ENCODE measurements at regions not wholly inside any gene's neighbourhood (a gene's known extent, or its start where the extent isn't known, plus 50 kb on each side); places are given as distances from the start of the nearest gene placed in this dataset.

DNA sequence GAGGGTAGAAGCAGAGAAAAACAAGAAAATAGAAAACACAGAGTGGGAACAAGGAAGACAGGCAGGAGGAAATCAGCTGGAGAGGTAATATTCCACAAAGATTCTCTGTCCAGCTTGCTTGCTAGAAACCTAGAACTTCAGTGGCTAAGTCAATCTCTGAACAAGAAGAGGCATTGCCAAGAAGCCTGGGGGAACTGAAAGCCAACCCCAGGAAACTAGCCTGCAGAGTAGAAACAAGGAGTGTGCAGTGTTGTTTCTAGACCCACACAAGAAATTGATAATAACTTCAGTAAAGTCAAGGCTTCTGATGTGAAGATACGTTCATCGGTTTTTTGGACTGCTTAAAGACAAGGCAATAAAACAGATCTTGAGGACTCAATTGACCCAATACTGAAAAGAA lies 234.5 kb upstream of the MAP3K1 start:
- TF ChIP-seq, protein P1, sequence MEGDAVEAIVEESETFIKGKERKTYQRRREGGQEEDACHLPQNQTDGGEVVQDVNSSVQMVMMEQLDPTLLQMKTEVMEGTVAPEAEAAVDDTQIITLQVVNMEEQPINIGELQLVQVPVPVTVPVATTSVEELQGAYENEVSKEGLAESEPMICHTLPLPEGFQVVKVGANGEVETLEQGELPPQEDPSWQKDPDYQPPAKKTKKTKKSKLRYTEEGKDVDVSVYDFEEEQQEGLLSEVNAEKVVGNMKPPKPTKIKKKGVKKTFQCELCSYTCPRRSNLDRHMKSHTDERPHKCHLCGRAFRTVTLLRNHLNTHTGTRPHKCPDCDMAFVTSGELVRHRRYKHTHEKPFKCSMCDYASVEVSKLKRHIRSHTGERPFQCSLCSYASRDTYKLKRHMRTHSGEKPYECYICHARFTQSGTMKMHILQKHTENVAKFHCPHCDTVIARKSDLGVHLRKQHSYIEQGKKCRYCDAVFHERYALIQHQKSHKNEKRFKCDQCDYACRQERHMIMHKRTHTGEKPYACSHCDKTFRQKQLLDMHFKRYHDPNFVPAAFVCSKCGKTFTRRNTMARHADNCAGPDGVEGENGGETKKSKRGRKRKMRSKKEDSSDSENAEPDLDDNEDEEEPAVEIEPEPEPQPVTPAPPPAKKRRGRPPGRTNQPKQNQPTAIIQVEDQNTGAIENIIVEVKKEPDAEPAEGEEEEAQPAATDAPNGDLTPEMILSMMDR (conservative IDR thresholded peaks at IDR 0.05; ENCODE audit: low read length): no peak
- no peak overlapping the region for H3K4me3 ChIP-seq (ENCODE audit: low read length)
- no peak for DNase-seq (ENCODE audit: low read depth)

DNA sequence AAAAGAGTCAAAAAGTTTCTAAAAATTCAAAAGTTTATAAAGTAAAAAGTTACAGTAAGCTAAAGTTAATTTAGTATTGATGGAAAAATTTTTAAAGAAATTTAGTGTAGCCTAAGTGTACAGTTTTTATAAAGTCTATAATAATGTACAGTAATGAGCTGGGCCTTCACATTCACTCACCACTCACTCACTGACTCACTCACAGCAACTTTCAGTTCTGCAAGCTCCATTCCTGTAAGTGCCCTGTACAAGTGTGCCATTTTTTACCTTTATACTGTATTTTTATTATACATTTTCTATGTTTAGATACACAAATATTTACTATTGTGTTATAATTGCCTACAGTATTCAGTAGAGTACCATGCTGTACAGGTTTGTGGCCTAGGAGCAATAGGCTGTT lies 239.5 kb upstream of the MAP3K1 start:
- no peak for DNase-seq (ENCODE audit: low read depth)

DNA sequence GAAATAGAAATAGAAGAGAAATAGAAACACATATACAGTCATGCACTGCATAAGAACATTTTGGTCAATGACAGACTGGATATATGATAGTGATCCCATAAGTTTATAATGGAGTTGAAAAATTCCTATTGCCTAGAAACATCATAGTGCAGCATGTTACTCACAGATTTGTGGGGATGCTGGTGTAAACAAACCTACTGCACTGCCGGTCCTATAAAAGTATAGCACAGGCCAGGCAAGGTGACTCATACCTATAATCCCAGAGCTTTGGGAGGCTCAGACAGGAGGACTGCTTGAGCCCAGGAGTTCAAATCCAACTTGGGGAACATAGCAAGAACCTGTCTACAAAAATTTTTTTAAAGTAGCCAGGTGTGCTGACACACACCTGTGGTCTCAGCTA lies 240.6 kb upstream of the MAP3K1 start:
- TF ChIP-seq, protein P1 (conservative IDR thresholded peaks at IDR 0.05; ENCODE audit: low read length): no peak
- no peak for DNase-seq (ENCODE audit: low read depth)
- no peak overlapping the region for H3K4me3 ChIP-seq (ENCODE audit: low read length)

More for the DNA sequence above, 239.5 kb upstream of the MAP3K1 start:
- TF ChIP-seq, protein P1 (conservative IDR thresholded peaks at IDR 0.05; ENCODE audit: low read length): no peak
- H3K4me3 ChIP-seq (ENCODE audit: low read length): no peak overlapping the region

DNA sequence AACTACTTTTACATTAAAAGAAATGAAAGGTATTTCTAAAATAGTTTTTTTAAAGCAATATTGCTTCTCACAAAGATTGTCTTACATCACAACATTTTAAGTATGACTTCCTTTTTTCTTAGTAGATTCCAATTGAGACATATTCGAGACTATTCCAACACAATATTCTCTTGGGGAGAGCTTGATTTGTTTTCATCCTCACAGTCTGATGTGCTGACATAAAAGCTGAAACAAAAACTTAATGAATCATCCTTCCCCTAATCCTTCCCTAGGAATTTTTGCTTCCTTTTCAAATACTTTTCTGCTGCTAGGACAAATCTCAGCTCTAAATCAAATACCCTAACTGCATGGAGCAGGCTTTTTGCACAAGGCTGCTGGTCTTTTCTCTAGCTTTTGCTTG lies 245.8 kb upstream of the MAP3K1 start:
- peak; percentile 63 for DNase-seq (ENCODE audit: low read depth)
- TF ChIP-seq, protein P1 (conservative IDR thresholded peaks at IDR 0.05; ENCODE audit: low read length): no peak
- H3K4me3 ChIP-seq (ENCODE audit: low read length): no peak overlapping the region

DNA sequence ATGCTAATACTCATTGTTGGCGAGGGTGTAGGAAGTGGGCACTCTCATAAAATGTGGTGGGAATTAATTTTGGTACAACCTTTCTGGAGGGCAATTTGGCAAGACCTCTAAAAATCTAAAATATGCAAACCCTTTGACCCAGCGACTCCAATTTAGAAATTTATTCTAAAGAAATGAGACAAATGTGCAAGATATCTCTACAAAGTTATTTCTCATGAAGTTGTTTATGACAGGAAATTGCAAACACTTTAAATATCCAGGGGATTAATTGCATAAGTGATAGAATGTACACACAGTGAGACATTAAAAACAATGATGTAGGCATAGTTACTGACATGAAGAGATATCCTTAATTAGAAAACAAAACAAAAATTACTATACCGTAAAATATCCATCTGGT lies 246.3 kb upstream of the MAP3K1 start:
- TF ChIP-seq, protein P1 (conservative IDR thresholded peaks at IDR 0.05; ENCODE audit: low read length): no peak
- DNase-seq (ENCODE audit: low read depth): peak; percentile 16

DNA sequence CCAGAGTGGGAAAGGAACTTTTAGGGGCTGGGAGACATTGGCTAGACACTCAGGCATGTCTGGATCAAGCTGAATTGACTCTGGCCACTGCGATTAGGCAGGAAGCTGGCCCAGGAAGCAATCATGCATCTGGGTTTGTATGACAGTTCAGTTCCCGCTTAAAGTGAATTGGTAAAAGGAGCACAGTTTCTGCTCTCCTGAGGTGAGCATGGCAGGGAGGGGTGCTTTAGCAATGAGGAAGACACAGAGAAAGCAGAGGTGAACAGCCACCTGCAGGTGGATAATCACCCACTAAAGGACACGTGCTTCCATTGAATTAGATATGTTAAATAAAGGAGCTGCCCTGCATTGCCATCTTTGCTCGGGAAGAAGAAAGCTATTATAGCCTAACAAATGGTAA lies 248.1 kb upstream of the MAP3K1 start:
- TF ChIP-seq, protein P1 (conservative IDR thresholded peaks at IDR 0.05; ENCODE audit: low read length): no peak
- no peak overlapping the region for H3K4me3 ChIP-seq (ENCODE audit: low read length)
- no peak for DNase-seq (ENCODE audit: low read depth)

More for the DNA sequence above, 246.3 kb upstream of the MAP3K1 start:
- H3K4me3 ChIP-seq (ENCODE audit: low read length): no peak overlapping the region

DNA sequence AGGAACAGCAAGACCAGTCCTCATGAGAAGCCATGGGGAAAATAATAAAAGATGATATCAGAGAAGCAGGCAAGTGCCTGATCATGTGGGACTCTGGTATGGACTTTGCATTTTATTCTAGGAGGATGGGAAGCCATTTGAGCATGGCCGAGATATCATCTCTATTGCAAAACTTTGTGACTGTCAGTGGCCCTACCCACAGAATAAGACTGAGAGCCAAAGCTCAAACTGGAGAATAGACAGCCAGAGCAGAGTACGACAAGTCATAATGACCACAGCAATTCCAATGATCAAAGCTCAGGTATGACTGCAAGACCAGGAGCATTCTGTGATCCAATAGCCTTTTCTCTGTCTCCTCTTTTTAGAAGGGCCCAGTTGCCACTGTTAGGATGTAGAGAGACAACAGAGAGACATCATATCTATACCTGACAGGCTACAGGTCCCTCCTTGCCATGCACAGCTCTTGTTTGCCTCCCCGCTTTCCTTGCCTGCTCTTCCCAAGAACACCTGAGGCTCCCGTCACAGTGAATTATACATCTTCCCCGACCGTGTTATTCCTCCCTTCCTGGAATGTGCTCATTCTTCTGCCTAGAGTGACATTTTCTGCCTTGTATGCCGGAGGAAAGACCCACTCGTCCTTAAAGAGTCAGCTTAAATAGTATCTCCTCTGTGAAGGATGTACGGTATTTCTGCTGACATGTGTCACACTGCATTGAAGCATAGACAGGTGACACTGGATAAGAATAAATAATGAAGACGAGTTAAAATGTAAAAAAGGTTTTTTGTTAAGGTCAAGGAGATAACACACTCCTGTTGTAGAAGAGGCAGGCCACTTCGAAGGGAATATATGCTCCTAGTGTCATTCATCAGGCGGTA lies 248.7 kb upstream of the MAP3K1 start:
- TF ChIP-seq, protein P1 (conservative IDR thresholded peaks at IDR 0.05; ENCODE audit: low read length): no peak
- no peak for DNase-seq (ENCODE audit: low read depth)
- no peak overlapping the region for H3K4me3 ChIP-seq (ENCODE audit: low read length)
